Tibial artery (tissue), 4 donors: ENCODE measurements at regions not wholly inside any gene's neighbourhood (a gene's known extent, or its start where the extent isn't known, plus 50 kb on each side); places are given as distances from the start of the nearest gene placed in this dataset.
"Not testable (repeated sequence)": the region's sequence is repeated elsewhere in the genome, so short reads cannot be mapped to it uniquely, and the experiment has no call there.

ENCODE experiments used
- DNase-seq, 2 donors: peaks; one replicate each; pipeline ENCODE4 v3.0.0-alpha.2; 2019
- H3K27ac ChIP-seq, 2 donors: fragments of 200-600 bp; sonication (generic) in 1 of 2; 1 replicate in 1 of 2; 2 replicates in 1 of 2; pipeline ENCODE4 v1.5.1; 2018 to 2019; ENCODE audit warnings: mild to moderate bottlenecking in 1 of 2
- H3K27me3 ChIP-seq, 2 donors: fragments of 200-600 bp; sonication (generic) in 1 of 2; one replicate each; pipeline versions ENCODE4 v1.5.1 to v1.6.0; 2016 to 2019
- H3K36me3 ChIP-seq, 3 donors: fragments of 200-600 bp; sonication (generic) in 2 of 3; one replicate each; pipeline ENCODE4 v1.5.1; 2016 to 2019; ENCODE audit warnings: mild to moderate bottlenecking in 2 of 3
- H3K4me1 ChIP-seq, 4 donors: fragments of 200-600 bp; sonication (generic) in 2 of 4; 1 replicate in 3 of 4; 2 replicates in 1 of 4; pipeline ENCODE4 v1.5.1; 2016 to 2019
- H3K4me3 ChIP-seq, 2 donors: fragments of 200-600 bp; sonication (generic) in 1 of 2; 1 replicate in 1 of 2; 2 replicates in 1 of 2; pipeline ENCODE4 v1.5.1; 2018 to 2019; ENCODE audit warnings: mild to moderate bottlenecking in 2 of 2
- H3K9me3 ChIP-seq, 3 donors: fragments of 200-600 bp; sonication (generic) in 1 of 3; one replicate each; pipeline ENCODE4 v1.5.1; 2016 to 2019
- CTCF ChIP-seq, 2 experiments: fragments of 200-600 bp in 1 of 2; fragments of 450-650 bp in 1 of 2; IDR thresholded peaks; one replicate each; pipeline ENCODE4 v1.5.1; 2017 to 2019; ENCODE audit warnings: antibody characterized with exemption in 2 of 2, mild to moderate bottlenecking in 1 of 2, moderate library complexity in 1 of 2
- intact Hi-C: fragments of 100-400 bp; cut with DNase I; formaldehyde crosslinking; loops from one replicate; pipeline ENCODE4 v1.15.0; 2023; ENCODE audit warnings: low total_unique reads

GRCh38 chr3:5504135-5504534, 316.6 kb downstream of the EDEM1 start:
- Histone ChIP-seq H3K4me1 (no peaks in the 10 kb centered on the region), H3K9me3 (peaks cover 0 to 3% (median 2%) of the 10 kb centered on the region in 3 donors), H3K27me3 (no peaks in the 10 kb centered on the region), H3K4me3 (no peak overlapping the region), H3K27ac (no peak overlapping the region), H3K36me3 (no peaks in the 10 kb centered on the region)
- intact Hi-C loops: no loop called here
- no peak for DNase-seq
- no peak for TF ChIP-seq CTCF (IDR thresholded peaks at IDR 0.05)

GRCh38 chr3:5505163-5505562, 317.7 kb downstream of the EDEM1 start:
- Histone ChIP-seq H3K27me3 (no peaks in the 10 kb centered on the region), H3K9me3 (peaks cover 0 to 10% (median 3%) of the 10 kb centered on the region in 3 donors), H3K4me3 (no peak overlapping the region), H3K36me3 (no peaks in the 10 kb centered on the region), H3K27ac (no peak overlapping the region), H3K4me1 (no peaks in the 10 kb centered on the region)
- intact Hi-C loops: no loop called here
- DNase-seq: no peak
- TF ChIP-seq CTCF (IDR thresholded peaks at IDR 0.05): no peak

- no peak for DNase-seq
- peaks cover 0 to 11% (median 3%) of the 10 kb centered on the region in 3 donors for H3K9me3 ChIP-seq
- H3K4me1 ChIP-seq: no peaks in the 10 kb centered on the region
- TF ChIP-seq CTCF (IDR thresholded peaks at IDR 0.05): no peak
- no peak overlapping the region for H3K27ac ChIP-seq
- no peak overlapping the region for H3K4me3 ChIP-seq
- intact Hi-C loops: no loop called here
- no peaks in the 10 kb centered on the region for H3K27me3 ChIP-seq
- no peaks in the 10 kb centered on the region for H3K36me3 ChIP-seq
Observed at GRCh38 chr3:5505997-5506396, 318.5 kb downstream of the EDEM1 start.

- H3K27me3 ChIP-seq, H3K4me3 ChIP-seq, intact Hi-C loops, DNase-seq, H3K27ac ChIP-seq, H3K4me1 ChIP-seq, H3K36me3 ChIP-seq: not testable (repeated sequence)
- H3K9me3 ChIP-seq: peaks cover 3 to 11% (median 11%) of the 10 kb centered on the region in 3 donors
Observed at GRCh38 chr3:5508860-5509259, 321.4 kb downstream of the EDEM1 start.

GRCh38 chr3:5510300-5510699, 322.8 kb downstream of the EDEM1 start:
- no peaks in the 10 kb centered on the region for H3K27me3 ChIP-seq
- no peak overlapping the region for H3K27ac ChIP-seq
- DNase-seq: no peak
- H3K4me3 ChIP-seq: no peak overlapping the region
- no peak for TF ChIP-seq CTCF (IDR thresholded peaks at IDR 0.05)
- peaks cover 3 to 11% (median 11%) of the 10 kb centered on the region in 3 donors for H3K9me3 ChIP-seq
- intact Hi-C loops: no loop called here
- no peaks in the 10 kb centered on the region for H3K4me1 ChIP-seq
- no peaks in the 10 kb centered on the region for H3K36me3 ChIP-seq

GRCh38 chr3:5517921-5518320, 330.4 kb downstream of the EDEM1 start:
- Histone ChIP-seq H3K36me3 (no peaks in the 10 kb centered on the region), H3K4me3 (no peak overlapping the region), H3K27ac (no peak overlapping the region), H3K4me1 (no peaks in the 10 kb centered on the region), H3K9me3 (peaks cover 0 to 10% (median 4%) of the 10 kb centered on the region in 3 donors), H3K27me3 (no peaks in the 10 kb centered on the region)
- TF ChIP-seq CTCF (IDR thresholded peaks at IDR 0.05): no peak
- DNase-seq: no peak
- intact Hi-C loops: no loop called here
